GM18907 (cell line): ENCODE measurements at regions not wholly inside any gene's neighbourhood (a gene's known extent, or its start where the extent isn't known, plus 50 kb on each side); places are given as distances from the start of the nearest gene placed in this dataset.

Experiments used
- ATAC-seq: cut with Tn5 transposase; IDR thresholded peaks from one replicate; pipeline ENCODE4 v1.9.1; 2021; ENCODE audit warnings: mild to moderate bottlenecking, moderate library complexity; ENCODE audit not compliant: unreplicated experiment

DNA sequence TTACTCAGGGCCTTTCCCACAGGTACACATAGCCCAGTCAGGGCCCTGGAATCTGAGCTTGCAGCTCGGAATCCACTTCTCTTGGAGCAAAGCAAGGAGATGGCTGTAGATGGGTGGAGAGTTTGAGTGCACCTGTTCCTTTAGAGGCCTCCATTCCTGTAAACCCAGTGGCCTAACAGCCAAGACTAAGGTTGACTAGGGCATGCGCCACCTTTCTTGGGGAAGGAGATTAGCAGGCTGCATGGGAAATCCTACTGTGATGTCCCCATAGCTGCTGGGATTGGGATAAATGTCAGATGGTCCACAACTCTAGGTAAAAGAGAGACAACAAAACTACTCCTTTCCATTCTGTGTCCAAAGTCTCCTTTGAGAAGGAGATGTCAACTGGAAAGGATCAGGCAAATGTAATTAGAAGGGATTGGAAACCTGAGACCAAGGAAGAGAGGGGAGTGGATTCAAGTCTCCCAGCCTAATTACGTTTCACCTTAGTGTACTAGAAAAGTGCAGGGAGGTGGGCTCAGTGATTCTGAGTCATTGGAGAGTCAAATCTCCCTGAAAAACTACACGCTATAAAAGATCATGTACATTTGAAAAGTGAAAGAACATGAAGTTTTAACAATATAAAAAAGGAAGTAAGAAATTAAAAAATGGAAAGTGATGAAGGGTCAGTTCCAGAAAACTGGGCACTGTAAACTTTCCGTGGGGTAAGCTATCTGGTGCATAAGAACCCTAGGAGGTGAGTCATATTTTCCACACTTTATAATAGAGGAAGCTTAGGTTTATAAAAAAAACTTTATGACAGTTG lies 104.2 kb downstream of the SEC61B start:
- ATAC-seq: no peak

DNA sequence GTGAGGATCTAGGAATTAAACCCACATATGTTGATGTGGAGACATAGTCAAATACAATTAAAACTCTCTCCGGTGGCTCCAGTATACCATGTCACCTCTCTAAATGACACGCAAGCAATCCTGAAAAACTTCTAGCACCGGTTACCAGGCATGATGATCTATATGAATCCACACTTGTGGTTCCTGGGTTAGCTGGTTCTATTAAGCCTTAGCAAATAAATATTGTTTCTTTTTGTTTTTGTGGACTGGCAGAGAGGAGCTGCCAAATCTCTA lies 104.8 kb downstream of the SEC61B start:
- no peak for ATAC-seq

DNA sequence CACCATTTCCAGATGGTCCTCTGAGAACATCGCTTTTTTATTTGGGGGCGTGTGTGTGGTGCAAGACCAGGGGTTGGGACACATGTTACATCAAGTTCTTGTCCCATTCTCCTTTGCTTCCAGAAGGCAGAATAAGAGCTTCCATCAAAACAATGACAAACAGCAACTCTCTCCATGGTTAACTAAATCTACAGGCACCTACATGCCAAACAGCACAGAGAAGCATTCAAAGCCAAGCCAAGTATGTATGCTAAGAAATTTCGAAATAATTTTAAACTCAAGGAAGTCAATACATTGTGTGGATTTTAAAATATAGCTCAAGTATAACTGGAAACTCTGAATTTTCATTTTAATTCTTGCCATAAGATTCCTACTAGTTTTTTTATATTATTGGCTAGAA lies 105.6 kb downstream of the SEC61B start:
- no peak for ATAC-seq

DNA sequence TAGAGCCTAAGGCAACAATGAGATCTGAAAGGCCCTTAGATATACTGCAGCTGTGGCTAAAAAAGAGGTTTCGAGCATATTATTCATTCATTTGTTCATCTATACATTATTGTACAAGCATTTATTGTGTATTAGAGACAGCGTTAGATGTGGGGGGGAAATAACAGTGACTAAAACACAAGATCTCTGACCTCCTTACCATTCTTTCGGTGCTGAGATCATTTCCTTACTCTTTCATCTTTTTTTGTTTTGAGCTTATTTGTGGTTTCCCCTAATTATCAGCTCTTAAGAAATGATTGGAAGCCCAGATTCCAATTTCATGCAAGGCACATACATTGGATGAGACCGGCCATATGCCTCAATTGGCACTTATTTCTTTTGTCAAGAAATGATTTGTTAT lies 113.2 kb downstream of the SEC61B start:
- ATAC-seq: no peak

DNA sequence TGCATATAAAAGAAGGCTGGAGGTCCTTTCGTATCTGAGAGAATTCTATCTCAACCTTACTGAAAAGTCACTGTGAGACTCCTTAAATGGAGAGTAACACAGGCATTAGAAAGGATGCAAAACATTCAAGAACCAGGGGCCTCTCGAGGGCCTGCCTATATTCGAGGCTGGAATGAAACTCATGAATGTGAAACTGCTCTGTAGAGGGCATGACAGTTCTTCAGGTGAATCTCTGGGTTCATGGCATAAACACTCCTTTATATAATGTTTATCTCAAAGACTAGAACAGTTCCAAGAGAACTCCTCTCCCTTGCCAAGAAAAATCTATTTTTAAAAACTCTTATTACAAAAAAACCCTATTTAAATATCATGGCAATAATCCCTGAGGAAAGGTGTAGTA lies 113.9 kb downstream of the SEC61B start:
- ATAC-seq: no peak

DNA sequence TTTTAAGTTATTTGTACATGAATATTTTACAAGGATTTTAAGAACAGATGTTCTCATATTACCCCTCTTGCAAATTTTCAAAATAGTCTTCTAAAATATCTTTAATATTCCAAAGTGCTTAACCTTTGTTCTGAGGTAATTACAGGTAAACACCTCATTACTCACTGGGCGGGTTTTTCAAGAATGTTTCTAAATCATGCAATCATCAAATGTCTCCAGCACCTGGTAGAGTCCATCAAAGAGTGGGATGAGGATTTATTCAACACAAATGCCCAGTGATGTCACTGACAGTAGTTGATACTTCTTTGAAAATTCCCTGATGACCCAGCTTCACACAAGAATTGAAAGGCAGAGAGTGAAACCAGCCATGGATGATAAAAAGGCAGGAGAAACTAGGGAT lies 114.4 kb downstream of the SEC61B start:
- no peak for ATAC-seq

DNA sequence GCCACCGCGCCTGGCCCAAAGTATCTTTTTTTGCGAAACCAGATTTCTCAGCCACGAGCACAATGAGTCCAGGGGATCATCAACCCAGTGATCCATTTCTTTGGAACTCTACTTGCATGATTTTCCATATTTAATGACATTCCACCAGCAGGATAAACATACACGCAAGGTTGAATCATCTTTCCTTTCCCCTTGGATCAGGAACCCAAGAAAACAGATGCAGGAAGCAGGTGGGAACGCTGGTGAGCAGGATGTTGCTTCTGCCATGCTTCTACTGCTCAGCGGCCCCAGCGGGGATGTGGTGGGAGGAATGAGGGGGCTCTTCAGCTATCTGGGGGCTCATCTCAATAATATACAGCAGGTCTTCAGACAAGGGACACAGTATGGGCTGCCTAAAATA lies 118.2 kb downstream of the SEC61B start:
- ATAC-seq: no peak

DNA sequence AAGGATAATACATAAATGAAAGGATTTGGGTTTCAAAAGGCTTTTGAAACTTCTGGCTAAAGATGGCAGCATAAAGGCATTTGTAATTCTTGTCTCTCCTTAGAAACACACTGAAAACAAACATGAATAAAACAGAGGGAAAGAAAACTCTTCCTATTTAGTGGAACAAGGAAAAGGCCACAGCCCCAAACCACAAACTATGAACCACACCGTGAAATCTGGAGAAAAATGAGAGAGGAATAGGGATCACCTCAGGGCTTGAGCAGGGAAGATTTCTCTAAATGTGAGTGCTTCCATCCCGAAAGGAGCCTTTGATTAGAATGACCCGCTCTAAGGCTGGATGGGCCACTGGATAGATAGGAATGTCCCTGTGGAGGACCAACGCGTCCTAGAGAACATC lies 119.6 kb downstream of the SEC61B start:
- ATAC-seq: no peak

DNA sequence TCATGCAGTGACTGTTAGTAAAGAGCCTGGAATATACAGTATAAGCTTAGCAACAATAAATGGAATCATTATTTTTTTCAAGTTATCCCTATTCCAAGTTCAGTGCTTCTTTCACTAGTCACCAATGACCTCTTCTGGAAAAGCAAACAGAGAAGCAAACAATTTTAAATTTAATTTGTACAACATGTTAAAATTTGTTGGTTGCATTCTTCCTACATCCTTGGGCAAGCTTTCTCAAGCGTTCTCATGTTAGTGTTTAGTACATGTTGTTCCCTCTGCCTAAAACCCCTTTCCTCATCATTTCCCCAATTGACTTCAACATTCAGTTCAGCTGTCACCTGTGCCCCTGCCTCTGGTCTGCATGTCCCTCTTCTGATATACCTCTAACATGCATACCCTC lies 123.4 kb downstream of the SEC61B start:
- ATAC-seq: no peak

DNA sequence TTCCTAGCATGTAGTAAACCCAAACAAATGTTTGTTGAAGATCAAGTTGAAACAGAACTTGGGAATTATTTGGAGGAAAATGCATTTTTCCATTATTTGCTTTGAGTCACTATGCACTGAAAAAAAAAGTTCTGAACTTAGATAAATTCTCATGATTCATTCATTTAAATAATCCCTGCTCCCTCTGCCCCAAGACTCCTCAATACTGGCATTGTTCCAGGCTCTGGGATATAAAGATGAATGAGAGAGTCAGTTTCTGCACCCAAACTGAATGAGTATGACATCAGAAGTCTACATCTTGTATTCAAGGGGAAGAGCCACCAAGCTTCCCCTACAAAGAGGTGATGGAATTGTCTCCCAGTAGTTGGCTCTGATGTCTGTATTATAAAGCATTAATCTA lies 123.9 kb downstream of the SEC61B start:
- no peak for ATAC-seq

DNA sequence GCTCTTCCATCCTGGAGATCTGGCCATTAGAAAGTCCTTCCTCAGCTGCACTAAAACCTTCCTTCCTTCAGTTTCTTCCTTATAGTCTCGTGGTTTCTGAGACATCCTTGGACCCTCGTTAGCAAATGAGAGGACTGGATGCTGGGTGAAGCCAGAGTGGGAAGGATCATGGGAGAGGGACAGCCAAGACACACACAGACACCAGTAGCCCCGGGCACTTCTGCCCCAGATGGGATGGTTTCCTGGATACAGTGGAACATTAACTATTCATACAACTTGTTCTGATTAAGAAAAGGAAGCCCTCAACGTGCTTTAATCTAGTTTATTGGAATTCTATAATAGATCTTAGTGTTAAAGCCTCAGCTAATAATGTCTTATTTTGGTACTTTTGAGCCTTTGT lies 125.5 kb downstream of the SEC61B start:
- ATAC-seq: no peak

DNA sequence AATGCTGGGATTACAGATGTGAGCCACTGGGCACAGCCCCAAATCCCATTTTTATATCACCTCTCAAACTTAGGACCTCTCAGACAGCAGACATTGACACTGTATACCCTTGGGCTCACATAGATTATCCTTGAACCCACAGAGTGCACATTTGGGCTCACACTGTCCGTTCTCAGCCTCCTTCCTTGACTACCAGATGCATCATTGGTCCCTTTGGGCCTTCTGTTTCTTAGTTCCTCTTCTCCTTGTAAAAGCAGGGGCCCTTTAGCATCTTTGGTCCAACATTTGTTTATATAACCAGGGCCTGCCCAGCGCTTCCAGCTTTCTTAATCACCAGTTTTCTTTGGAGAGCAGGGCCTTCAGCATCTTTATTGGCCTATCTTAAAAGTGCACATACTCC lies 126.2 kb downstream of the SEC61B start:
- ATAC-seq: no peak

DNA sequence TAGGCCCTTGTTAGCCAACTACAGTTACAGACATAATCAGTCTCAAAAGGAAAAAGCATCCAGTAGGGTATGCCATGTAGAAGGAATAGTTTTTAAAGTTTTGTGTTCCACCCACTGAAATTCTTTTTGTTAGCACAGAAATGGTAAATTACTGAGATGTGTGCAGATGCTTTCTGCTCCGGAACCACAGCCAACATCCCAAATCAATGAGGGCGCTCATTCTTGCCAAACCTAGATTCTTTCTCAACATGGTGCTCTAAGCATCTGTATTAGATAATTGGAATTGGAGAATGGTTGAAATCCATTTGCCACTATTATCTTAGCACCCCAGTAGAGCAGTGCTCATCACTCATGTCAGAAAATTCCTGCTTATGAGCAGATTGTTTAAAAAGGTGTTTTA lies 127.8 kb downstream of the SEC61B start:
- no peak for ATAC-seq

DNA sequence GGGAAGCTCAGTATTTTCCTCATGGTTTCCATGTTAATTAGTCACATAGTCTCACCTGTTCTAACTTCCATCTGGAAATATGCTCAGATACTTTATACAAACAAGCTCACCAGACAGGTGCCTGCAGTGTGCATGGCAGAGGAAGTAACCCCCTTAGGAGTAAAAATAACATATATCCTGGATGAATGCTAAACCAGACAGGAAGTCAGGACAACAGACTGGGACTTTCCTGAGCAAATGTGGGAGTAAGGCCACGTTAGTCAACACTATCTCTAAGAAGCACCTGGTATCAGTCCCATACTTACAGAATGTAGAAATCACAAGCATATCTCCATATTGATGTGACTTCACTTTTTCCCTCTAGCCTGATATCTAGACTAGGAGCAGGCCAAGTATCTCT lies 128.4 kb downstream of the SEC61B start:
- no peak for ATAC-seq

DNA sequence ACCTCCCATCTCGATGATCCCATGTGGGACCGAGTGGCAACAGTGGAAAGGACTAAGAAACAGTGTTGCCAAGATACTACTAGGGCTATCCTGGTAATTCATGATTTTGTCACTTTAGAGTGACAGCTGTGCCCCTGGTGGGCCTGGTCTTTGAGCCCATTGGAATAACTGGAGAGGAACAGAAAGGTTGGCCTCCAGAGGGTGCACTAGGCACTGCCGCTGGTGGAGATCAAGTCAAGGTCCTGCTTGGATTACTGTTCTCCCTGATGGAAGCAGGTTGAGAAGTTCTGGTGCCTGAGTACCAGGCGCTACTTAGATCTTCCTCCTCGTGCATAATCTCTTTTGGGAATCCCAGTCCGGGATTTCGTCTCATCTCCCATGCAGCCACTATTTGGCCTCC lies 129.6 kb downstream of the SEC61B start:
- no peak for ATAC-seq

DNA sequence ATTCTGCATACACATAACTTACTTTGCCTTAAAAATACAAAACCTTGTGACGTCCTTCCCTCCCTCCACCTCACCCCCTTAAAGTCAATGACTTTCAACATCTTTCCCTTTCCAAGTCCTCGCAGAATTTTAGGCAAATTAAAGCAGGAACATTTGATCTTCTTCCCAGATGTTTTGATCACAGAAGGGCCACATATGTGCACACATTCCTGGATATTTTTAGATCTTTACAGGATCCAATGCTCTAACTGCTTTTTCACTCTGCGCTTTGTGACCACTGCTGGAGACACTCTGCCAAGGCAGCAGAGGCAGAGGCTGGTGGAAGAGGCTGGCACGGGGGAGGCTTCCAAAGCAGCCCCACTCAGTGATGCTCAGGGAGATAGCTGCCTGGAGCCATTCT lies 130.7 kb downstream of the SEC61B start:
- ATAC-seq: no peak

DNA sequence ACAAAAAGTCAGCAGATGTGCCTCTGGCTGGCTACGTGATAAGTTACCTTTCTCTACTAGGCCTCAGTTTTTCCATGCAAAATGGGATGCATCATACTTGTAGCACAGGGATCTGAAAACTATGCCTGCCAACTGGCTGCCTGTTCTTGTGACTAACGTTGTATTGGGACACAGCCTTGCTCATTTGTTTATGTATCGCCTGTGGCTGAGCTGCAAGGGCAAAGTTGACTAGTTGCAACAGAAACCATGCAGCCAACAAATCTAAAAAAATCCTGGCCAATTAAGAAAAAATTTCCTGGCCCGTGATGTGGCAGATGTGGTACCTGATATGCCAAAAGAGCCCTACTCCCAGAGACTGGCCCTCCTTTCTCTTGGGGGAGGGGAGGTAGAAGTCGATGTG lies 131.3 kb downstream of the SEC61B start:
- ATAC-seq: no peak

DNA sequence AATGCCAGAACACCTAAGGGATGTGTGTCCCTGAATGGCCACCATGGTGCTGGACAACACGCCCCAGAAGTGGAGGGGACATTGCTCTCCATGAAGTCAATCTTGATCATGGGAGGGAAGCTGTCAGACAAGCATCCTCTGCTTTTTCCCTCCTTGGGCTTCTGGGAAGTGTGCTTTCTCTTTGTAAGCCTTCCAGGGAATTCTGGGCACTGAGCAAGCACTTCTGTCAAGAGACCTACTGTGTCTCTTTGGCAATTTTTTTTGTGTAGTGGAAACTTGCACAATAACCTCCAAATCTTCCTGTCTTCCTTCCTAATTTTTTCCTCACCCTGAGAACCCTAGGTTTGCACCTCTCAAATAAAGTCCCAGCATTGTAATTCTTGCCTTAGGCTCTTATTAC lies 132.0 kb downstream of the SEC61B start:
- ATAC-seq: no peak

DNA sequence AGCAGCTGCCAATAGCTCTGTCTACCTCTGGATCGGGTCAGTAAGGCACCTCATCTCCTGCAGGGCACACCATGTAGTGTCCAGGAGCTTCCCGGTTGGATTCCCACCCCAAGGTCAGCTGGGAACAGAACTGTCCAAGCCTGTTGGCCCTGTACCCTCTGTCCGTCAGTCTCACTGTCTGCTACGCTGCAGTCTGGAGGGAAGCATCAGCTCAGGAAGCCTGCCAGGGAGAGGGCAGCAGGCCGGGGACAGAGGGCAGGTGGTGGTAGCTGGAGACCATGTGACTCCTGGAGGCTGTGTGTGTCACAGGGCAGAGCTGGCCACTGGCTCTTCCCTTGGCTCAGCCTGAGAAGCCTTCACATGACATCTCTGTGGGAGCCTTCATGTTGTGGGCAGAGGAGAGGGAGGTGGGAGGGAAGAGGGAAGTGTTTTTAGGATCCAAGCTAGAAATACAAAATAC lies 134.5 kb downstream of the SEC61B start:
- no peak for ATAC-seq

DNA sequence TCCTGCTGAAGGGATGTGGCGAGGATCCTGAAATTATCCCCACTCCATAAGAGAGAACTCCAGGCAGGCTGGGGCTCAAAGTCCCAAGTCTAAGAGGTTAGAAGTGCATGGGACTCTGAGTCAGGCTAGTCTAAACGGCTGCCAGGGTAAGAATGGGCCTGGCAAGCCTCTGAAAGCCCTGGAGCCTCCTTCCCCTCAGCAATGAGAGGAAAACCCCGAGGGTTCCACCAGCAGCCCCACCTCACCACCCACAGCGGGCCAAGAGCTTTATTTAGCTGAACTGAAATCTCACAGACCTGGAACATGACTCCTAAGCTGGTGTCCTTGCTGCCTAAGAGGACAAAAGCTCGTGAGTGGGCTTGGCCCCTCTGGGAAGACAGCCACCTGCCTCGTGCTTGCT lies 135.5 kb downstream of the SEC61B start:
- no peak for ATAC-seq

DNA sequence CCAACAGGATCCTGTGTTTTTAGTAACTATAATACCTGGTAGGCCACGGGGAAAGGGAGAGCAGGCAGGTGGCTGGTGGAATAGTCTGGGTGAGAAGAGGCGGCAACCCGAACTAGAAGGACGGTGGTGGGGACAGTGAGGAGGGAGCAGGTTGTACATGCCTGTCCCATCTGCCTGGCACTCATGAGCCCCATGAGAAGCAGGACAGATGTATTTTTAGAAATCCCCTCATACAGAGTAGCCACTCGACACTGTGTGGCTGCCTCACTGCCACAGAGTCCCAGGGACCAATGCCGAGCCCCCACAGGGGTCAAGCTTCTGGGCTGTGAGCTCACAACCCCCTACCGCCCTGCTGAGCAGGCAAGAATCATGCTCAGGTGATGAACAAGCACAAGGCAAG lies 136.6 kb downstream of the SEC61B start:
- ATAC-seq: no peak

DNA sequence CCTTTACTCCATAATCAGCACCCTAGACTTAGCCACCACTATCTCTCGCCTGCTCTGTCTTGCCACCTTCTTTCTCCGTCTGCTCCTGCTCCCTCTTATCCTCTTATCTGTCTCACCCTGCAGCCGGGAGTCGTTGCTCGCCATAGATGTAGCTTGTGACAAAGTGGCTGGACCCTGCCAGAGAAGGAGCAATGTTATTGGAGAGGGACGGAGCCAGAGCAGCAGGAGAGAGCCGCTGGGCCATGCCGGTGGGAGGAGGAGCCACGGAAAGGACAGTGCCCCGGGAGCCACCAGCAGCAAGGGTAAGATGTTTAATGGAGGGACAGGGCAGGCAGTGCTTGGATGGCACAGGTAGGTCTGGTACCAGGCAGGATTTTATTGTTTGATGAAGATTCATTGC lies 137.3 kb downstream of the SEC61B start:
- ATAC-seq: no peak

DNA sequence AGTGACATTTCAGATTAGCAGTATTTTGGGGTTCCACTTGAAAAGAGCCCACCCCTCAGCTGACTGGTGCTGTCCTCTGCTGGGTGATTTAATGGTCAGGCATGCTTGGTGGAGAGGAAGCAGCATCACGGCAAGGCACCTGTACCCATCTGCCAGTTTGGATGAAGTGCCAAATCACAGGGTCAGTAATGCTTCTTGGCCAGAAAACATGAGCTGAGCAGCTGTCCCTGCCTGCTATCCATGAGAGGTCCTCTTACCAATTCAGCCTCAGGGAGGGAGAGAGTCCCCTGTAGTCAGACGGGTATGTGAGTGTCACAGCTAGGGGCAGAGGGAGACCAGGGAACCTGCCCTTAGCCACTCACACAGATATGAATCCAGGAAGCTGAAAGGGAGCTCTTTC lies 137.9 kb downstream of the SEC61B start:
- no peak for ATAC-seq
